GM12873 (cell line): ENCODE measurements at regions not wholly inside any gene's neighbourhood (a gene's known extent, or its start where the extent isn't known, plus 50 kb on each side); places are given as distances from the start of the nearest gene placed in this dataset.

Experiments
- CTCF ChIP-seq: IDR thresholded peaks from 2 replicates; pipeline ENCODE4 v1.5.1; 2012; ENCODE audit warnings: low read depth, mild to moderate bottlenecking, moderate library complexity, low read length, control low read depth; ENCODE audit not compliant: insufficient read depth; ENCODE audit errors: missing control alignments

- TF ChIP-seq CTCF = no peak
Observed at GRCh38 chr2:10971888-10972260, 60.1 kb downstream of the KCNF1 start.

- TF ChIP-seq CTCF = no peak
Observed at GRCh38 chr2:10972683-10973433, 61.1 kb downstream of the KCNF1 start.

- no peak for TF ChIP-seq CTCF
Observed at GRCh38 chr2:10973766-10974165, 62.0 kb downstream of the KCNF1 start.

DNA sequence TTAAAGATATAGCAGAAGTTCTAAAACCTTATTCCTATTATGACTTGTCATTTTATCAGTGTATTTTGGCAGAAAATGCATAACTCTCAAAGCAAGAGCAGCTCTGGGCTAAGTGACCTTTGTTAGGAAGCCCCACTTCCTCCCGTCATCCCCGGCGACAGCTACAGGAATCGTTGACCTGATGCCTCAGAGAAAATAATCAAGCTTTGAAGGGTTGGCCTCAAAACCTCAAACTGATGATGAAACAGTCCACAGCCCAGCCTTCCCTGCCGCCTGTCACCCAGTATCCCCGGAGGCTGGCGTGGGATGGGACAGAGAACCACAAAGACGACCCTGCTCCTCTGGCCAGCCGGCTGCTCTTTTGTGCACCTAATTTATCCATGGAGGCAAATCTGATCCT is 65.3 kb downstream of the KCNF1 start:
- TF ChIP-seq CTCF = no peak

GRCh38 chr2:10977621-10978020 is 65.9 kb downstream of the KCNF1 start:
- no peak for TF ChIP-seq CTCF

GRCh38 chr2:10978090-10978670 is 66.4 kb downstream of the KCNF1 start:
- TF ChIP-seq CTCF = no peak

DNA sequence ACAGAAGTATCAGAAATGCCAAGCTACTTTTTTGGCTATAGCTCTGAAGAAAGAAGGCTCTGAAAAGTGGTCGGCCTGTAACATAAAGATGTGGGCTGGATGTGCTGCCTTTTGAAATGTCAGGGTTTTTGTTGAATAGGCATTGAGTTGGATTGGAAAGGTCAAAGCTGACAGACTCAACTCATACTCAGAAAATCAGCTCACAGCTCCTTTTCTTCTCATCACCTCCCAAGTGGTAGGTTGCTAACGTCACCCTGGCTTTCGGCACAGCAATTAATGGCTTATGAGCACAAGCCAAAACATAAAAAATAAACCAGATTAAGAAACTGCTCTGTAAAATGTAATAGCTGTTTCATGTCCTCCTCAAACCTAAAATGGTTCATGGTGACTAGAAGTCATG is 68.3 kb downstream of the KCNF1 start:
- TF ChIP-seq CTCF = no peak
